Smooth muscle cell (in vitro differentiated cells): ENCODE measurements at regions not wholly inside any gene's neighbourhood (a gene's known extent, or its start where the extent isn't known, plus 50 kb on each side); places are given as distances from the start of the nearest gene placed in this dataset.

Source experiments
- DNase-seq: peaks from one replicate; lab custom pipeline; 2025; ENCODE audit not compliant: unreplicated experiment; lab: John Stamatoyannopoulos, UW
- H2AFZ ChIP-seq: fragments of 200-600 bp; sonication (generic); 2 replicates; pipeline ENCODE4 v1.6.0; 2016; ENCODE audit warnings: antibody characterized with exemption, low read depth, mild to moderate bottlenecking
- H3F3A ChIP-seq: fragments of 200-600 bp; sonication (generic); 2 replicates; pipeline ENCODE4 v1.6.0; 2017; ENCODE audit warnings: antibody characterized with exemption, low read depth
- H3K27ac ChIP-seq: fragments of 200-600 bp; sonication (generic); 2 replicates; pipeline ENCODE4 v1.5.1; 2016; ENCODE audit warnings: low read depth, mild to moderate bottlenecking
- H3K27me3 ChIP-seq: fragments of 200-600 bp; sonication (generic); 2 replicates; pipeline ENCODE4 v1.6.1; 2016; ENCODE audit warnings: low read depth, mild to moderate bottlenecking
- H3K36me3 ChIP-seq: fragments of 200-600 bp; sonication (generic); 2 replicates; pipeline ENCODE4 v1.5.1; 2016; ENCODE audit warnings: low read depth
- H3K4me1 ChIP-seq: fragments of 200-600 bp; sonication (generic); 2 replicates; pipeline ENCODE4 v1.5.1; 2016; ENCODE audit warnings: low read depth
- H3K4me2 ChIP-seq: fragments of 200-600 bp; sonication (generic); 2 replicates; pipeline ENCODE4 v1.6.0; 2016; ENCODE audit warnings: mild to moderate bottlenecking
- H3K4me3 ChIP-seq: fragments of 200-600 bp; sonication (generic); 2 replicates; pipeline ENCODE4 v1.5.1; 2016; ENCODE audit warnings: mild to moderate bottlenecking
- H3K79me2 ChIP-seq: fragments of 200-600 bp; sonication (generic); 2 replicates; pipeline ENCODE4 v1.6.0; 2016; ENCODE audit warnings: low read depth, mild to moderate bottlenecking
- H3K9ac ChIP-seq: fragments of 200-600 bp; sonication (generic); 2 replicates; pipeline ENCODE4 v1.6.0; 2016; ENCODE audit warnings: low read depth
- H3K9me3 ChIP-seq: fragments of 200-600 bp; sonication (generic); replicated peaks from 2 replicates; pipeline ENCODE4 v1.5.1; 2016; ENCODE audit warnings: low read depth
- H4K20me1 ChIP-seq: fragments of 200-600 bp; sonication (generic); 2 replicates; pipeline ENCODE4 v1.6.0; 2016; ENCODE audit warnings: low read depth
- WGBS: methylation state at CpG from one replicate; pipeline ENCODE4 v1.1.7; 2016; ENCODE audit warnings: low lambda C conversion rate; 5-methylcytosine and 5-hydroxymethylcytosine counted together
- TF ChIP-seq, protein P1 (sequence below): fragments of 200-600 bp; sonication (generic); IDR thresholded peaks from 2 replicates; pipeline ENCODE4 v1.5.1; 2017; ENCODE audit warnings: borderline replicate concordance, mild to moderate bottlenecking, antibody characterized with exemption; ENCODE audit not compliant: insufficient read depth, poor library complexity, severe bottlenecking

DNA sequence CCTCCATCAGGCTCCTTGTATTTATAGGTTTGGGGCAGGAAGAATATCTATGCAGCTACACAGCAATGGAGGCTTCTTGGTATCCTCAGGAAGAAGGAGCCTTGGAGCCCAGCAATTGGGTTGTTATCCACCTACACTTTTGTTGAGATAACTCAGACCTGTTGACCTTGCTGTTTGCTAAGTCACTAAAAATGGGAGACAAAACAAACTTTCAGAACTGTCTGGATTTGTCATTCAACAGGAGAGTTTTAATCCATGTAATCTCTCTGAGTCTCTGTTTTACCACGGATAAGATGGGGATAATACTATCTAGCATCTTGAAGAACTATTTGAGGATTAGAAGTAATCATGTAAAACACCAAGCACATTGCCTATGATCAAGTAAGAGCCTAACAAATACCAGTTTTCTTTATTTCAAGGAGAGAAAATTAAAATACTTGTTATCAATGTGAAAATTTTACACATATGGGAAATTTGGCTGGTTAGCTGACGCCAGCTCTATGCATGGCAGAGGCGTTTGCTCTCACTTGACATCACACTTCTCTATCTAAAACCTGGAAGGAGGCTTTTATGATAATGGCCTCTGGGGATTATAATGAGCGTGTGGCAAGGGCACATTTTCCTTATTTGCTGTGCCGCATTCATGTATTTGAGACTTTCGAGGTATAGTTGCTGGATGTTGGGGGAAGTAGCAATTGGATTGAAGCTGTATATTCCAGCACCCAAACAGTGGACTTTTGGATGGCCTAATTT is 215.6 kb downstream of the PDCD6IP start:
- Histone ChIP-seq H3F3A (peaks cover 17% of the 10 kb centered on the region), H3K36me3 (no peaks in the 10 kb centered on the region), H4K20me1 (peaks cover 8% of the 10 kb centered on the region), H3K9ac (no peak overlapping the region), H3K4me3 (no peak overlapping the region), H3K79me2 (no peaks in the 10 kb centered on the region), H3K4me1 (peaks cover 19% of the 10 kb centered on the region), H3K9me3 (no peaks in the 10 kb centered on the region), H3K27ac (no peak overlapping the region), H3K4me2 (peak overlapping the region; percentile 19), H2AFZ (no peak overlapping the region), H3K27me3 (peaks cover 23% of the 10 kb centered on the region)
- WGBS, result 27% methylated on average over 6 of the region's 6 CpGs
- DNase-seq, result no peak
- TF ChIP-seq, protein P1, sequence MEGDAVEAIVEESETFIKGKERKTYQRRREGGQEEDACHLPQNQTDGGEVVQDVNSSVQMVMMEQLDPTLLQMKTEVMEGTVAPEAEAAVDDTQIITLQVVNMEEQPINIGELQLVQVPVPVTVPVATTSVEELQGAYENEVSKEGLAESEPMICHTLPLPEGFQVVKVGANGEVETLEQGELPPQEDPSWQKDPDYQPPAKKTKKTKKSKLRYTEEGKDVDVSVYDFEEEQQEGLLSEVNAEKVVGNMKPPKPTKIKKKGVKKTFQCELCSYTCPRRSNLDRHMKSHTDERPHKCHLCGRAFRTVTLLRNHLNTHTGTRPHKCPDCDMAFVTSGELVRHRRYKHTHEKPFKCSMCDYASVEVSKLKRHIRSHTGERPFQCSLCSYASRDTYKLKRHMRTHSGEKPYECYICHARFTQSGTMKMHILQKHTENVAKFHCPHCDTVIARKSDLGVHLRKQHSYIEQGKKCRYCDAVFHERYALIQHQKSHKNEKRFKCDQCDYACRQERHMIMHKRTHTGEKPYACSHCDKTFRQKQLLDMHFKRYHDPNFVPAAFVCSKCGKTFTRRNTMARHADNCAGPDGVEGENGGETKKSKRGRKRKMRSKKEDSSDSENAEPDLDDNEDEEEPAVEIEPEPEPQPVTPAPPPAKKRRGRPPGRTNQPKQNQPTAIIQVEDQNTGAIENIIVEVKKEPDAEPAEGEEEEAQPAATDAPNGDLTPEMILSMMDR, result no peak

DNA sequence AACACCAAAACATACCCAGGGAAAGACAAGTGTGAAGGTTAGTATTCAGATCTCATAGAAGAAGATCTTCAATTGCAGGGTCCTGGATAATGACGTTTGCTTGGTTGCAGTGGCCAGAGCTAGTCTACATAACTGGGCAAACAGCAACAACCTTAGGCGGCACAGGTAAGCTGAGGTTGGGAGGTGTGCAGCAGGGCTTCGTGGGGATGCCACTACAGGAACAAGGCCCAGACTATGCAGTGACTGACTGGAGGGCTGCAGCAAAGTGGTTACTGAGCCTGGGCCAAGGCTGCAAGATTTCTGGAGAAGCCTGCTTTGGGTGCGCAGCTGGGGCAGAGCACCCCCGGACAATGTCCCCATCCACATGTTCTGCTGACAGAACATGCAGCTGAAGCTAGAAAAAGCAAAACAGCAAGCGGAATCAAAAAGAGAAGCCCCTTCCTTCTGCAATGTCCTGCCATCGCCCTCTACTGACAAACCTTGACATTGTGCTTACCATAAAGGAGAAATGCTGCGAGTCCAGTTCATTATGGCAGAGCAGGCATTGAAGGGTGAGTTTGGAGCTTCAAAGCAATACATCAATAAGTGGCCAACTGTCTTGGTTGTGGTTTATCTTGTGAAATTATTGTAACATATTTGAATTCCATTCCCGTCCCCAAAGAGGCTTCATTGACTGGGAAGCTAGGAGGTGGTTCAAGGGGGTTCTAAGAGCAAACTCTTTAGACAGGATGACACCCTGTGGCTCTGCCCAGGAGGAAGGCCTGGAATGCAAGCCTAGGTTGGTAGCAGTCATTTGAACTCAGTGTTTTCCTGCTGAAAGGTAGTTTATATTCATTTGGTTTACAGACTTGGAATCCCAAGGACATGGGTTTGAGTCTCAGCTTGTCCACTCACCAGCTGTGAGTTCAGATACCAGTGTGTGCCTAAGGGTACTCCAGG is 217.0 kb downstream of the PDCD6IP start:
- Histone ChIP-seq H3K27ac (no peak overlapping the region), H3K9ac (no peak overlapping the region), H3K36me3 (no peaks in the 10 kb centered on the region), H3F3A (peaks cover 17% of the 10 kb centered on the region), H2AFZ (no peak overlapping the region), H3K27me3 (peaks cover 38% of the 10 kb centered on the region), H3K4me3 (no peak overlapping the region), H3K9me3 (no peaks in the 10 kb centered on the region), H4K20me1 (peaks cover 8% of the 10 kb centered on the region), H3K4me2 (no peak overlapping the region), H3K4me1 (peaks cover 11% of the 10 kb centered on the region), H3K79me2 (no peaks in the 10 kb centered on the region)
- WGBS, result 82% methylated on average over 9 of the region's 9 CpGs
- TF ChIP-seq, protein P1, result peak; percentile 22
- no peak for DNase-seq

DNA sequence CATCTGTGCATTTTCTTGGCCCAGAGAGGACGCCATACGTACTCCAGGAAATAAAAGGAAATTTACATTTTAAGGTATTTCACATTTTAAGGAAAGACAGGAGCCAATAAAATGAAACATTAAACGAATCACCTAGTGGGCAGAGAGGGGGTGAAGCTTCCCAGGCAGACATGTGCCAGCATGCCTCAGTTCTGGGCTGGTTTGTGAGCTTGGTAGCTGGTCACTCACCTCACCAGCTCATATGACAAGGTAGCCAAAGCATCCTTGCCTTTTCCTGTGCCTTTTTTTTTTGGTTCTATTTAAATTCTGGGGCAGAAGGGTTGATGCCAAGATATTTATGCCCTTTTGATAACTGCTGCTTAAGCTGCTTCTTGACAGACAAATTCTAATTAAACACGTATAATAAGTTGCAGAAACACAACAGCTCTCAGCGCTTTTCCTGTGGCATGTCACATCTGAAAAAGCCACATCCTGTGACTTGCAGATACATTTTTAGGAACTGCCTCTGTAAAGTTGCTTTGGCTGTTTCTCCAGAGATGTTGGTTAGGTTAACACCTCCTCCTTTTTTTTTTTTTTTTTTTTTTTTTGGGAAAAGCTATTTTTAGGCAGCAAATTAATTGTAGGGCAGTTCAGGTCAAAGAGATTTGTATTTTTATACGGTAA is 218.6 kb downstream of the PDCD6IP start:
- TF ChIP-seq, protein P1, result no peak
- peaks cover 8% of the 10 kb centered on the region for H3F3A ChIP-seq
- H3K27ac ChIP-seq, result no peak overlapping the region
- H3K27me3 ChIP-seq, result peaks cover 54% of the 10 kb centered on the region
- H4K20me1 ChIP-seq, result no peaks in the 10 kb centered on the region
- DNase-seq, result no peak
- H3K4me1 ChIP-seq, result peaks cover 11% of the 10 kb centered on the region
- H3K4me2 ChIP-seq, result no peak overlapping the region
- WGBS, result 81% methylated on average over 6 of the region's 6 CpGs
- no peak overlapping the region for H3K4me3 ChIP-seq
- no peaks in the 10 kb centered on the region for H3K9me3 ChIP-seq
- H2AFZ ChIP-seq, result no peak overlapping the region
- no peaks in the 10 kb centered on the region for H3K36me3 ChIP-seq
- H3K79me2 ChIP-seq, result no peaks in the 10 kb centered on the region
- no peak overlapping the region for H3K9ac ChIP-seq
